WTC11 (cell line): ENCODE measurements at regions not wholly inside any gene's neighbourhood (a gene's known extent, or its start where the extent isn't known, plus 50 kb on each side); places are given as distances from the start of the nearest gene placed in this dataset.

ENCODE experiments used
- ATAC-seq: fragments of 200-7000 bp; cut with Tn5 transposase; 2 replicates; pipeline ENCODE4 v1.10.0; 2021; ENCODE audit warnings: mild to moderate bottlenecking, moderate library complexity
- CTCF ChIA-PET: fragments of 300-600 bp; sonication (Branson Sonifier 250); formaldehyde crosslinking; loops from one replicate; lab custom pipeline; 2021; ENCODE audit warnings: antibody characterized with exemption; lab: Charles Lee
- POLR2A ChIA-PET: fragments of 350-600 bp; sonication (Branson Sonifier 250); formaldehyde crosslinking; loops from one replicate; lab custom pipeline; 2021; ENCODE audit warnings: antibody characterized with exemption; lab: Charles Lee
- DNase-seq: peaks from one replicate; pipeline ENCODE4 v3.0.0; 2021; ENCODE audit warnings: low spot score
- H3K27ac Mint-ChIP-seq: 2 replicates; pipeline ENCODE4 v1.8.0; 2021; ENCODE audit warnings: mixed read lengths
- H3K27me3 Mint-ChIP-seq: 2 replicates; pipeline ENCODE4 v1.8.0; 2021; ENCODE audit warnings: low read depth, mild to moderate bottlenecking, moderate library complexity, mixed read lengths
- H3K36me3 Mint-ChIP-seq: 2 replicates; pipeline ENCODE4 v1.8.0; 2021; ENCODE audit warnings: mixed read lengths
- H3K4me1 Mint-ChIP-seq: 2 replicates; pipeline ENCODE4 v1.8.0; 2022; ENCODE audit warnings: mixed read lengths
- H3K4me3 Mint-ChIP-seq: 2 replicates; pipeline ENCODE4 v1.8.0; 2021; ENCODE audit warnings: mild to moderate bottlenecking, moderate library complexity, mixed read lengths
- H3K9me3 Mint-ChIP-seq: 2 replicates; pipeline ENCODE4 v1.8.0; 2021; ENCODE audit warnings: mixed read lengths
- AFF4 ChIP-seq: sonication (generic); formaldehyde crosslinking; IDR thresholded peaks from 2 replicates; pipeline ENCODE4 v1.8.1; 2023; ENCODE audit warnings: mild to moderate bottlenecking, missing genetic modification reagents, borderline replicate concordance
- CREB1 ChIP-seq: sonication (generic); formaldehyde crosslinking; IDR thresholded peaks from 2 replicates; pipeline ENCODE4 v1.8.0; 2023; ENCODE audit warnings: mild to moderate bottlenecking, missing genetic modification reagents
- ESRRA ChIP-seq: sonication (generic); formaldehyde crosslinking; IDR thresholded peaks from 2 replicates; pipeline ENCODE4 v1.8.1; 2022; ENCODE audit warnings: mild to moderate bottlenecking, missing genetic modification reagents, borderline replicate concordance
- GRHL2 ChIP-seq: fragments of 250-450 bp; sonication (Bioruptor Pico); IDR thresholded peaks from 2 replicates; pipeline ENCODE4 v1.8.0; 2022; ENCODE audit warnings: mild to moderate bottlenecking, moderate library complexity; ENCODE audit not compliant: insufficient replicate concordance, severe bottlenecking
- KAT7 ChIP-seq: sonication (generic); formaldehyde crosslinking; IDR thresholded peaks from 2 replicates; pipeline ENCODE4 v1.8.1; 2023; ENCODE audit warnings: missing genetic modification reagents, mild to moderate bottlenecking, borderline replicate concordance
- NR1H2 ChIP-seq: sonication (generic); formaldehyde crosslinking; IDR thresholded peaks from 2 replicates; pipeline ENCODE4 v1.9.0; 2021; ENCODE audit warnings: mild to moderate bottlenecking, moderate library complexity, missing genetic modification reagents
- TEAD1 ChIP-seq: sonication (generic); formaldehyde crosslinking; IDR thresholded peaks from 2 replicates; pipeline ENCODE4 v1.8.0; 2022; ENCODE audit warnings: mild to moderate bottlenecking, missing genetic modification reagents
- ZNF121 ChIP-seq: sonication (generic); formaldehyde crosslinking; IDR thresholded peaks from 2 replicates; pipeline ENCODE4 v1.8.0; 2023; ENCODE audit warnings: missing genetic modification reagents
- ZNF138 ChIP-seq: sonication (generic); formaldehyde crosslinking; conservative IDR thresholded peaks from 2 replicates; pipeline ENCODE4 v1.8.1; 2022; ENCODE audit warnings: mild to moderate bottlenecking, moderate library complexity, missing genetic modification reagents
- ZNF263 ChIP-seq: sonication (generic); formaldehyde crosslinking; IDR thresholded peaks from 2 replicates; pipeline ENCODE4 v1.8.1; 2022; ENCODE audit warnings: low read depth, mild to moderate bottlenecking, moderate library complexity, missing genetic modification reagents
- ZNF416 ChIP-seq: fragments of 250-450 bp; sonication (Bioruptor Pico); IDR thresholded peaks from 2 replicates; pipeline ENCODE4 v1.9.0; 2021; ENCODE audit warnings: mild to moderate bottlenecking, inconsistent platforms
- ZNF671 ChIP-seq: fragments of 250-450 bp; sonication (Bioruptor Pico); IDR thresholded peaks from 2 replicates; pipeline ENCODE4 v1.8.0; 2021; ENCODE audit warnings: mild to moderate bottlenecking
- ZSCAN18 ChIP-seq: fragments of 250-450 bp; sonication (Bioruptor Pico); IDR thresholded peaks from 2 replicates; pipeline ENCODE4 v2.1.2; 2022; ENCODE audit warnings: mild to moderate bottlenecking, moderate library complexity
- TF ChIP-seq, protein P1 (sequence below): fragments of 250-450 bp; sonication (Bioruptor Pico); IDR thresholded peaks from 2 replicates; pipeline ENCODE4 v1.9.0; 2021; ENCODE audit warnings: mild to moderate bottlenecking
- TF ChIP-seq, protein P2 (sequence below): sonication (generic); formaldehyde crosslinking; conservative IDR thresholded peaks from 2 replicates; pipeline ENCODE4 v1.8.1; 2023; ENCODE audit warnings: mild to moderate bottlenecking, low read depth, missing genetic modification reagents, moderate library complexity
- TF ChIP-seq, protein P3 (sequence below): sonication (generic); formaldehyde crosslinking; IDR thresholded peaks from 2 replicates; pipeline ENCODE4 v1.8.1; 2023; ENCODE audit warnings: mild to moderate bottlenecking, missing genetic modification reagents, moderate library complexity
- TF ChIP-seq, protein P4 (sequence below): sonication (generic); formaldehyde crosslinking; IDR thresholded peaks from 2 replicates; pipeline ENCODE4 v1.8.1; 2023; ENCODE audit warnings: mild to moderate bottlenecking, missing genetic modification reagents
- TF ChIP-seq, protein P5 (sequence below): fragments of 250-450 bp; sonication (Bioruptor Pico); IDR thresholded peaks from 2 replicates; pipeline ENCODE4 v1.9.0; 2021; ENCODE audit warnings: mild to moderate bottlenecking, borderline replicate concordance
- TF ChIP-seq, protein P6 (sequence below): sonication (generic); formaldehyde crosslinking; IDR thresholded peaks from 2 replicates; pipeline ENCODE4 v1.8.1; 2022; ENCODE audit warnings: low read depth, mild to moderate bottlenecking, moderate library complexity, missing genetic modification reagents, borderline replicate concordance

GRCh38 chr6:2536451-2536850 lies 214.3 kb downstream of the MYLK4 start:
- H3K27ac Mint-ChIP-seq: no peak overlapping the region
- no peak overlapping the region for H3K4me3 Mint-ChIP-seq
- CTCF ChIA-PET: interaction anchor here (1.1 to 1.3 kb wide), 2 partner anchors 87 to 98 kb away, joined by 3 to 4 read pairs; no protein-coding TSS in a partner anchor
- peaks cover under 1% of the 10 kb centered on the region for H3K4me1 Mint-ChIP-seq
- TF ChIP-seq, protein P1, sequence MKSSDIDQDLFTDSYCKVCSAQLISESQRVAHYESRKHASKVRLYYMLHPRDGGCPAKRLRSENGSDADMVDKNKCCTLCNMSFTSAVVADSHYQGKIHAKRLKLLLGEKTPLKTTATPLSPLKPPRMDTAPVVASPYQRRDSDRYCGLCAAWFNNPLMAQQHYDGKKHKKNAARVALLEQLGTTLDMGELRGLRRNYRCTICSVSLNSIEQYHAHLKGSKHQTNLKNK (CRISPR knock-in tag): no peak
- TF ChIP-seq NR1H2 (CRISPR knock-in tag) (no peak), TEAD1 (CRISPR knock-in tag) (no peak), KAT7 (CRISPR knock-in tag) (no peak), ZNF121 (CRISPR knock-in tag) (no peak), AFF4 (no peak), CREB1 (no peak), ZNF416 (CRISPR knock-in tag) (no peak), ZNF671 (CRISPR knock-in tag) (no peak), ZSCAN18 (CRISPR knock-in tag) (no peak), GRHL2 (CRISPR knock-in tag) (no peak), ZNF263 (no peak), ESRRA (CRISPR knock-in tag) (no peak), ZNF138 (CRISPR knock-in tag) (no peak)
- TF ChIP-seq, protein P2, sequence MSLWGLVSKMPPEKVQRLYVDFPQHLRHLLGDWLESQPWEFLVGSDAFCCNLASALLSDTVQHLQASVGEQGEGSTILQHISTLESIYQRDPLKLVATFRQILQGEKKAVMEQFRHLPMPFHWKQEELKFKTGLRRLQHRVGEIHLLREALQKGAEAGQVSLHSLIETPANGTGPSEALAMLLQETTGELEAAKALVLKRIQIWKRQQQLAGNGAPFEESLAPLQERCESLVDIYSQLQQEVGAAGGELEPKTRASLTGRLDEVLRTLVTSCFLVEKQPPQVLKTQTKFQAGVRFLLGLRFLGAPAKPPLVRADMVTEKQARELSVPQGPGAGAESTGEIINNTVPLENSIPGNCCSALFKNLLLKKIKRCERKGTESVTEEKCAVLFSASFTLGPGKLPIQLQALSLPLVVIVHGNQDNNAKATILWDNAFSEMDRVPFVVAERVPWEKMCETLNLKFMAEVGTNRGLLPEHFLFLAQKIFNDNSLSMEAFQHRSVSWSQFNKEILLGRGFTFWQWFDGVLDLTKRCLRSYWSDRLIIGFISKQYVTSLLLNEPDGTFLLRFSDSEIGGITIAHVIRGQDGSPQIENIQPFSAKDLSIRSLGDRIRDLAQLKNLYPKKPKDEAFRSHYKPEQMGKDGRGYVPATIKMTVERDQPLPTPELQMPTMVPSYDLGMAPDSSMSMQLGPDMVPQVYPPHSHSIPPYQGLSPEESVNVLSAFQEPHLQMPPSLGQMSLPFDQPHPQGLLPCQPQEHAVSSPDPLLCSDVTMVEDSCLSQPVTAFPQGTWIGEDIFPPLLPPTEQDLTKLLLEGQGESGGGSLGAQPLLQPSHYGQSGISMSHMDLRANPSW (CRISPR knock-in tag): no peak
- TF ChIP-seq, protein P3, sequence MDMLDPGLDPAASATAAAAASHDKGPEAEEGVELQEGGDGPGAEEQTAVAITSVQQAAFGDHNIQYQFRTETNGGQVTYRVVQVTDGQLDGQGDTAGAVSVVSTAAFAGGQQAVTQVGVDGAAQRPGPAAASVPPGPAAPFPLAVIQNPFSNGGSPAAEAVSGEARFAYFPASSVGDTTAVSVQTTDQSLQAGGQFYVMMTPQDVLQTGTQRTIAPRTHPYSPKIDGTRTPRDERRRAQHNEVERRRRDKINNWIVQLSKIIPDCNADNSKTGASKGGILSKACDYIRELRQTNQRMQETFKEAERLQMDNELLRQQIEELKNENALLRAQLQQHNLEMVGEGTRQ (CRISPR knock-in tag): no peak
- TF ChIP-seq, protein P4, sequence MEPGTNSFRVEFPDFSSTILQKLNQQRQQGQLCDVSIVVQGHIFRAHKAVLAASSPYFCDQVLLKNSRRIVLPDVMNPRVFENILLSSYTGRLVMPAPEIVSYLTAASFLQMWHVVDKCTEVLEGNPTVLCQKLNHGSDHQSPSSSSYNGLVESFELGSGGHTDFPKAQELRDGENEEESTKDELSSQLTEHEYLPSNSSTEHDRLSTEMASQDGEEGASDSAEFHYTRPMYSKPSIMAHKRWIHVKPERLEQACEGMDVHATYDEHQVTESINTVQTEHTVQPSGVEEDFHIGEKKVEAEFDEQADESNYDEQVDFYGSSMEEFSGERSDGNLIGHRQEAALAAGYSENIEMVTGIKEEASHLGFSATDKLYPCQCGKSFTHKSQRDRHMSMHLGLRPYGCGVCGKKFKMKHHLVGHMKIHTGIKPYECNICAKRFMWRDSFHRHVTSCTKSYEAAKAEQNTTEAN: no peak
- TF ChIP-seq, protein P5, sequence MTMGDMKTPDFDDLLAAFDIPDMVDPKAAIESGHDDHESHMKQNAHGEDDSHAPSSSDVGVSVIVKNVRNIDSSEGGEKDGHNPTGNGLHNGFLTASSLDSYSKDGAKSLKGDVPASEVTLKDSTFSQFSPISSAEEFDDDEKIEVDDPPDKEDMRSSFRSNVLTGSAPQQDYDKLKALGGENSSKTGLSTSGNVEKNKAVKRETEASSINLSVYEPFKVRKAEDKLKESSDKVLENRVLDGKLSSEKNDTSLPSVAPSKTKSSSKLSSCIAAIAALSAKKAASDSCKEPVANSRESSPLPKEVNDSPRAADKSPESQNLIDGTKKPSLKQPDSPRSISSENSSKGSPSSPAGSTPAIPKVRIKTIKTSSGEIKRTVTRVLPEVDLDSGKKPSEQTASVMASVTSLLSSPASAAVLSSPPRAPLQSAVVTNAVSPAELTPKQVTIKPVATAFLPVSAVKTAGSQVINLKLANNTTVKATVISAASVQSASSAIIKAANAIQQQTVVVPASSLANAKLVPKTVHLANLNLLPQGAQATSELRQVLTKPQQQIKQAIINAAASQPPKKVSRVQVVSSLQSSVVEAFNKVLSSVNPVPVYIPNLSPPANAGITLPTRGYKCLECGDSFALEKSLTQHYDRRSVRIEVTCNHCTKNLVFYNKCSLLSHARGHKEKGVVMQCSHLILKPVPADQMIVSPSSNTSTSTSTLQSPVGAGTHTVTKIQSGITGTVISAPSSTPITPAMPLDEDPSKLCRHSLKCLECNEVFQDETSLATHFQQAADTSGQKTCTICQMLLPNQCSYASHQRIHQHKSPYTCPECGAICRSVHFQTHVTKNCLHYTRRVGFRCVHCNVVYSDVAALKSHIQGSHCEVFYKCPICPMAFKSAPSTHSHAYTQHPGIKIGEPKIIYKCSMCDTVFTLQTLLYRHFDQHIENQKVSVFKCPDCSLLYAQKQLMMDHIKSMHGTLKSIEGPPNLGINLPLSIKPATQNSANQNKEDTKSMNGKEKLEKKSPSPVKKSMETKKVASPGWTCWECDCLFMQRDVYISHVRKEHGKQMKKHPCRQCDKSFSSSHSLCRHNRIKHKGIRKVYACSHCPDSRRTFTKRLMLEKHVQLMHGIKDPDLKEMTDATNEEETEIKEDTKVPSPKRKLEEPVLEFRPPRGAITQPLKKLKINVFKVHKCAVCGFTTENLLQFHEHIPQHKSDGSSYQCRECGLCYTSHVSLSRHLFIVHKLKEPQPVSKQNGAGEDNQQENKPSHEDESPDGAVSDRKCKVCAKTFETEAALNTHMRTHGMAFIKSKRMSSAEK: no peak
- TF ChIP-seq, protein P6, sequence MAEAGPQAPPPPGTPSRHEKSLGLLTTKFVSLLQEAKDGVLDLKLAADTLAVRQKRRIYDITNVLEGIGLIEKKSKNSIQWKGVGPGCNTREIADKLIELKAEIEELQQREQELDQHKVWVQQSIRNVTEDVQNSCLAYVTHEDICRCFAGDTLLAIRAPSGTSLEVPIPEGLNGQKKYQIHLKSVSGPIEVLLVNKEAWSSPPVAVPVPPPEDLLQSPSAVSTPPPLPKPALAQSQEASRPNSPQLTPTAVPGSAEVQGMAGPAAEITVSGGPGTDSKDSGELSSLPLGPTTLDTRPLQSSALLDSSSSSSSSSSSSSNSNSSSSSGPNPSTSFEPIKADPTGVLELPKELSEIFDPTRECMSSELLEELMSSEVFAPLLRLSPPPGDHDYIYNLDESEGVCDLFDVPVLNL (CRISPR knock-in tag): no peak
- H3K27me3 Mint-ChIP-seq: no peaks in the 10 kb centered on the region
- peaks cover 13% of the 10 kb centered on the region for H3K9me3 Mint-ChIP-seq
- no peaks in the 10 kb centered on the region for H3K36me3 Mint-ChIP-seq
- DNase-seq (no peak), ATAC-seq (no peak)
- POLR2A ChIA-PET: no interaction called here
